ENCODE measurements at regions not wholly inside any gene's neighbourhood (a gene's known extent, or its start where the extent isn't known, plus 50 kb on each side); places are given as distances from the start of the nearest gene placed in this dataset.
"Not testable (repeated sequence)": the region's sequence is repeated elsewhere in the genome, so short reads cannot be mapped to it uniquely, and the experiment has no call there.

- not testable (repeated sequence) for DNase-seq (ENCODE audit: low spot score)
Measured at GRCh38 chr6:86872810-86873209, 64.5 kb upstream of the HTR1E start.

DNA sequence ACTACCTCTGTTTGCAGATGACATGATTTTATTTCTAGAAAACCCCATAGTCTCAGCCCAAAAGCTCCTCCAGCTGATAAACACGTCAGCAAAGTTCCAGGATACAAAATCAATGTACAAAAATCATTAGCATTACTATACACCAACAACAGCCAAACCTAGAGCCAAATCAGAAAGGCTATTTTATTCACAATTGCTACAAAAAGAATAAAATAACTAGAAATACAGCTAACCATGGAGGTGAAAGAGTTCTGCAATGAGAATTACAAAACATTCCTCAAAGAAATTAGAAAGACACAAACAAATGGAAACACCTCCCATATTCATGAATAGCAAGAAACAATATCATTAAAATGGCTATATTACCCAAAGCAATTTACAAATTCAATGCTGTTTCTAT lies 65.6 kb upstream of the HTR1E start:
- no peak for DNase-seq (ENCODE audit: low spot score)

GRCh38 chr6:86869500-86869899 lies 67.8 kb upstream of the HTR1E start:
- DNase-seq (ENCODE audit: low spot score), result no peak

GRCh38 chr6:86859513-86859912 lies 77.8 kb upstream of the HTR1E start:
- no peak for DNase-seq (ENCODE audit: low spot score)

- DNase-seq (ENCODE audit: low spot score), result no peak
Measured at GRCh38 chr6:86858970-86859369, 78.4 kb upstream of the HTR1E start.

- no peak for DNase-seq (ENCODE audit: low spot score)
Measured at GRCh38 chr6:86857783-86858182, 79.5 kb upstream of the HTR1E start.

DNA sequence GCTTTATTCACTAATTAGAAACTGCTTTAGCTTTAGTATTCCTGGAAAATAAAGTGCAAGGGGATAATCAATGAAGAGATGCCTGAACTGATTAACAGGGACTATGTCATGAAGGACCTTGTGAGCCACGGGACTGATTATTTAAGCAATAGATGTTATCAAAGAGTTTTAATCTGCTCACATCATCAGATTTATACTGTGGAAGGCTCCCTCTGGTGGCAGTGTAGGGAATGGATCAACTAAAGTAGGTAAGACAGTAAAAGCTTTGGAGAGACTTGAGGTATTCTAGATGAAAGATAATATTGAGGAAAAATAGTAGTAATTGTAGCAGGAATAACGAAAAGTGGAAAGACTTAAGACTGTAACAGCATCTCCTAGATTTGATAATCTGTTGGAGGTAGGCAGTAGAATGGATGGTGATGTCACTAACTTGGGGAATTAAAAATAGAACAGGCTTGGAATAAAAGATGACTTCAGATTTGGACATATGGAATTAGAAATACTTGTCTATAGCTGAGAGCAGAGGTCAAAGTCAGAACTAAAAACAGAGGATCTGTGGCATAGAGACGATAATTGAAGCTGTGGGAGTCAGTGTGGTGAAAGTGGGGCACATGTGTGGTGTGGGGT lies 80.3 kb upstream of the HTR1E start:
- DNase-seq (ENCODE audit: low spot score), result no peak

DNA sequence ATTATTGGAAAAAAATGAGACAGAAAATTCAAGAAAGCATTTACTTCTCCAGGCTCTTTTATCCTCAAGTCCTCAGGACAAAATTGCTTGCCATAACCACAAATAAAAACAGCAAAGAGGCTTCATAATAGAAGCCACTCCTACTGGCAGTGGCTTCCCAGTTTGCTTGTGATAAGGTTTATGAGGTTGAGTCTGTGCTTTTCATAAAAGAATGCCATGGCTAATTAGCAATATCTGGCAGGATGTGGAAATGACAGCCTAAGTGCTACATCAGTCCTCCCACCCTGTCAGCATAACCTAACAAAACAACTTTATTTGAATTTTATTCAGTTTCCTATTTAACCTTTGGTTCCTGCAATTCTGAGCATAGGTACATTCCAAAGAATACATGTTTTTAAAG lies 80.9 kb upstream of the HTR1E start:
- no peak for DNase-seq (ENCODE audit: low spot score)

DNA sequence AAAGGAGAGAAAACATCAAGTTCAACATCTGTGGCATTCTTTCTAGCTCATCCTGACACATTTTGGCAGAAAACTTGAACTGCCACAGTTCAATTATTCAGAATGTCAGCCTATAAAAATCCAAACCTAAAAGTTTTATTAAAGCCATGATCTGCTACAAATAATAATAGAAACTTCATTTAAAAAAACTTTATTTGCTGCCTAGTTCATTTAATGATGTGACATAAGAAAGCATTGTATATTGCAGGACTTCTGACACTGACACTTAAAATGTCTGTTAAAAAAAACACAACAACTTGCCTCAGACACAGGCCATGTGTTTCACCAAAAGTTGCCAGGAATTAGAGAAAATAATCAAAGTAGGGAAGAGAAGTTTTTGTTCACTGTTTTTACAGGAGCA lies 88.3 kb upstream of the HTR1E start:
- DNase-seq (ENCODE audit: low spot score), result no peak

DNA sequence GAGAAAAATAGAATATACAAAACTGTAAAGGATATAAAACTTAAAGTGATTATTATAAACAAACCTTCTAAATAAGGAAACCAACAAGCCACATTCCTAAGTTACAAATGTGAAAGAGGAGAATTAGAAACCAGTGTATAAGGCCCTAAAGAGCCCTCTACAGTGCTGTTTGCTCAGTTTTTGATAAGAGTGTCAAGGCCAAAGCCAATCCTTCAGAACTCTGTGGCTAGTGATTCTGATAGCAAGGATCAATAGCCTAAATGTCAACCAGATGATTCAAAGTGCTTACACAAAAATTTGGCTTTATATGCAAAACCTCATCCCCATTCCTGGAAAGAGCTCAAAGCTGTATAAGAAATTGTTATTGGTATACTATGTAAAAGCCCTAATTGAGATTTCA lies 104.6 kb upstream of the HTR1E start:
- DNase-seq (ENCODE audit: low spot score), result no peak

DNA sequence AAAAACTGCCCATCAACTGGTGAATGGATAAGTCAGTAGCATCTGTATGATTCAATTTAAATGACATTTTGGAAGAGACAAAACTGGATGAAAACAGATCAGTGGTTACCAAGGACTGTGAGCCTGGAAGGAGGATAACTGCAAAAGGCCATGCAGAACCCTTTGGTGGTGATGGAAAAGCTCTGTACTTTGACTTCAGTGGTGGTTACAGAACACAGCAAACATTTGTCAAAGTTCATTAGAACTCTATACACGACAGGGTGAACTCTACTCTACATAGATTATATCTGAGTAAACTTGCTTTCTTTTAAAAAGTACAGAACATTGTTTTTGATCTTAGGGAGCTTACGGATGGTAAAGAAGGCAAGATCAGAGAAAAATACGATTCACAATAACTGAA lies 111.9 kb upstream of the HTR1E start:
- DNase-seq (ENCODE audit: low spot score), result no peak

GRCh38 chr6:86822747-86823146 lies 114.6 kb upstream of the HTR1E start:
- DNase-seq (ENCODE audit: low spot score), result no peak

DNA sequence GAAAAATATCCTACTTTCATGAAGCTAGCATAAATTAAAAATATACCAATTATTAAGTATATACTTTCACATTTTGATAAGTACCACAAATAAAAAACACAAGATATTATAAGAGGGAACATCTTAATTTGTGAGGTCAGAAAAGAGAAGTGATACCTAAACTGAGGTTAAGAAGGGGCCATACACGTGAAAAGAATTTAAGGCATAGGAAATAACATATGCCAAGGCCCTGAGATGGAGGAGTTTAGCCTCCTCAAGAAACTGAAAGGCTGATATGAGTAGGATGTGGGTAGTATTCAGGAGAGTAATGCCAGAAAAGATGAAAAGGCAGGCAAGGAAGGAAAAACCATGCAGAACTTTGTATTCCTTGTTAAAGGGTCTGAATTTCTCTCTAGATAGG lies 116.6 kb upstream of the HTR1E start:
- no peak for DNase-seq (ENCODE audit: low spot score)

GRCh38 chr6:86793649-86794048 lies 143.7 kb upstream of the HTR1E start:
- no peak for DNase-seq (ENCODE audit: low spot score)

DNA sequence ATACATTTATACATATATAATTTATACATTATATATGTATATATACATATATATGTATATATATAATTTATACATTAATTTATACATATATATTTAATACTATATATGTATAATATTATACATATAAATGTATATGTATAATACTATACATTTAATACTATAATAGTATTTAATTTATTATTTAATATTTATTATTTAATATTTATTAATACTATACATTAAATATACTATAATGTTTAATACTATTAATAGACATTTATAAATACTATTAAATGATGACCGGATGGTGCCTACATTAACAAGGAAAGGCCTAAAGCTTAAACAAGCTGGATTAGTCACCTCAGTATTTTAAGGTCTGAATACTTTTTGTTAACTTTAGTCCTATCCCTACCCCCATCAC lies 145.9 kb upstream of the HTR1E start:
- DNase-seq (ENCODE audit: low spot score), result no peak

- DNase-seq (ENCODE audit: low spot score), result no peak
Measured at GRCh38 chr6:86789779-86790411, 147.4 kb upstream of the HTR1E start.

- no peak for DNase-seq (ENCODE audit: low spot score)
Measured at GRCh38 chr6:86782328-86782727, 155.0 kb upstream of the HTR1E start.

DNA sequence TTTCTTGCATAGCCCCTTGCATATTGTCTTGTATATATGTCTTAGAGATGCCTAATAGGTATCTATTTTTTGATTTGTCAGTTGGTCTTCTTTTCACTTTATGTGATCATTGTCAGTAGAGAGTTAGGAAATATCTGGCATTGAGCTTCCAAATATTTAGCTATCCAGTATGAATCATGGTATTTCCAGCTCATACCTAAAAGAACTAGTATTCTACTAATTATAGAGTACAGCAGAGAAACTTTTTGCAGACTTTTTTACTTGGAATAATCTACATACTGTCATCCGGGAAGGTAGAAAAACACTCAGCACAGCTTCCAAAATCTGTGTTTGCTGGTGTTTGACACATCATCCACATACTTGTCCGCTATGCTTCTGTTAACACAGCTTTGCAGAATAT lies 156.4 kb upstream of the HTR1E start:
- DNase-seq (ENCODE audit: low spot score), result no peak

DNA sequence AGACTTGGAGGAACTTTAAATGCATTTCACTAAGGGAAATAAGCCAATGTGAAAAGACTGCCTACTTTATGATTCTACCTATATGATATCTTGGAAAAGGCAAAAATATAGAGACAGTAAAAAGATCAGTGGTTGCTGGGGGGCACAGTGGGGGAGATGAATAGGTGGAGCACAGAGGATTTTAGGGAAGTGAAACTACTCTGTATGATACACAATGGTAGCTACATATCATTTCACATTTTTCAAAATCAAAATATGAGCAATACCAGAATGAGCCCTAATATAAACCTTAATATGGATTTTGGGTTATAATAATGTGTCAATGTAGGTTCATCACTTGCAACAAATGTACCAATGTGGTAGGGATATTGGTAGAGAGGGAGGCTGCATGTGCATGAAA lies 161.4 kb upstream of the HTR1E start:
- no peak for DNase-seq (ENCODE audit: low spot score)

DNA sequence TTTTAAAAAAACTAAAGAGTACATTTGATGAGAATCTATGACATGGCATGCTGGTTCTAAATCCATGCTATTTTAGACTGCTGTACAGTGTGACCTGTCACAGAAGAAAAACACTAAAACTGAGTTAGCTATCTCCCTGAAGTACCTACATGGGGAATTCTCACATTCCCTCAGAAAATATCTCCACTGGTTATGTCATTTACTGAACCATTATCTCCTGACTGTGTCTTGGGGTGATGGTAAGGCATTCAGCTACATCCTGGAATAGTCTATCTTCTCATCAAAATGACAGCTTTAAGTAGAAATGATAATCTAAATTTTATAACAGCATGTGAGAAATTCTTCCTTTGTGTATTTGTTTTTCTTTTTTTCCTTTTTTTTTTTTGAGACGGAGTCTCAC lies 172.1 kb upstream of the HTR1E start:
- DNase-seq (ENCODE audit: low spot score), result no peak

DNA sequence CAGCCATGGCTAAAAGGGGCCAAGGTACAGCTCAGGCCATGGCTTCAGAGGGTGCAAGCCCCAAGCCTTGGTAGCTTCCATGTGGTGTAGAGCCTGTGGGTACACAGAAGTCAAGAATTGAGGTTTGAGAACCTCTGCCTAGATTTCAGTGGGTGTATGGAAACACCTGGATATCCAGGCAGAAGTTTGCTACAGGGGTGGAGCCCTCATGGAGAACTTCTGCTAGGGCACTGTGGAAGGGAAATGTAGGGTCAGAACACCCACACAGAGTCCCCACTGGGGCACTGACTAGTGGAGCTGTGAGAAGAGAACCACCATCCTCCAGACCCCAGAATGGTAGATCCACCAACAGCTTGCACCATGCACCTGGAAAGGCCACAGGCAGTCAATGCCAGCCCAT lies 177.4 kb upstream of the HTR1E start:
- DNase-seq (ENCODE audit: low spot score), result not testable (repeated sequence)

GRCh38 chr6:86756640-86757229 lies 180.6 kb upstream of the HTR1E start:
- no peak for DNase-seq (ENCODE audit: low spot score)

DNA sequence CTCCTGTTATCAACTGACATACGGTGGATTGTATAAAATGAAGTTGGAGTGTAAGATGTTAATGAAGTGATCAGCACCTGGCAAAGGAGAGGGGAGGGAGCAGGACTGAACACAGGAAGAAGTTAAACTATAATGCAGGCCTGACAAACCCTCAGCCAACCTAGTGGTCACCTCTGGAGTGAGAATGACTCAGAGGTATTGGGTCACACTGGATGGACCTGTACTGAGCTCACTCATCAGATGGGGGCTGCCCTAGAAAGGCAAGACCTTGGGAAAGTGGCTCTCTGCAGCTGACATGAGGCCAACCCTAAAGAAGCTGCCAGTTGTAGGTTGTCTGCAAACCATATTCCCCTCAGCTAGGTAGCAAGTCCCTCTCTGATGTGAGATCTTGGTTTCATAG lies 193.3 kb upstream of the HTR1E start:
- no peak for DNase-seq (ENCODE audit: low spot score)

DNA sequence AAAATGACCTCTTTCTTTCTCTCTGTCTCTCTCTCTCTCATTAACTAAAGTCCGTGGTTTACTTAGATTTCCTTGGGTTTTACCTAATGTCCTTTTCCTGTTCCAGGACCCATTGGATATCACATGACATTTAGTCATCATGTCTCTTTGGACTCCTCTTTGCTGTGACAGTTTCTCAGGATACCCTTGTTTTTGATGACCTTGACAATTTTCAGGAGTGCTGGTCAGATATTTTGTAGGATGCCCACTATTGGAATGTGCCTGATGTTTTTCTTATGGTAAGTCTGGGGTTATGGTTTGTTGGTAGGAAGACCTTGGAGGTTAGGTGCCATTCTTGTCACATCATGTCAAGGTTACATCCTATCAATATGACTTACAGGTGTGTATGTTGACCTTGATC lies 199.2 kb upstream of the HTR1E start:
- DNase-seq (ENCODE audit: low spot score), result no peak

Data from ecto neural progenitor cell (in vitro differentiated cells).